ENCODE measurements at regions not wholly inside any gene's neighbourhood (a gene's known extent, or its start where the extent isn't known, plus 50 kb on each side); places are given as distances from the start of the nearest gene placed in this dataset.

- no peak overlapping the region for H3K4me3 ChIP-seq (ENCODE audit: low read depth, low read length)
- no peak overlapping the region for H2AK5ac ChIP-seq (ENCODE audit: low read length)
- H3K79me2 ChIP-seq (ENCODE audit: control insufficient read depth, insufficient read depth, low read length, poor library complexity): no peaks in the 10 kb centered on the region
- H2BK5ac ChIP-seq (ENCODE audit: low read depth, low read length, poor library complexity): no peak overlapping the region
- no peaks in the 10 kb centered on the region for H3K9me3 ChIP-seq (ENCODE audit: insufficient read depth, low read depth, low read length)
- no peak overlapping the region for H3K4me2 ChIP-seq (ENCODE audit: low read length)
- H2AFZ ChIP-seq (ENCODE audit: insufficient read depth, low read length, poor library complexity): no peak overlapping the region
- no peak overlapping the region for H3K23ac ChIP-seq (ENCODE audit: low read length)
- H3K14ac ChIP-seq (ENCODE audit: low read length): no peak overlapping the region
- H3K9ac ChIP-seq (ENCODE audit: low read length): no peak overlapping the region
- H3K27me3 ChIP-seq (ENCODE audit: insufficient read depth, low read length): no peaks in the 10 kb centered on the region
- no peak overlapping the region for H3K27ac ChIP-seq (ENCODE audit: low read depth, low read length)
- H3K4me1 ChIP-seq (ENCODE audit: control insufficient read depth in 1 of 2, insufficient read depth in 2 of 2, low read length in 2 of 2): no peaks in the 10 kb centered on the region
- no peaks in the 10 kb centered on the region for H3K79me1 ChIP-seq (ENCODE audit: low read length)
- DNase-seq: no peak
- H4K91ac ChIP-seq (ENCODE audit: low read depth, low read length): no peak overlapping the region
- H3K4ac ChIP-seq (ENCODE audit: low read depth, low read length): no peak overlapping the region
- no peak overlapping the region for H4K12ac ChIP-seq (ENCODE audit: low read depth, low read length)
- H3K18ac ChIP-seq (ENCODE audit: low read length): no peak overlapping the region
- no peak overlapping the region for H2BK120ac ChIP-seq (ENCODE audit: insufficient read depth, low read length, poor library complexity)
- no CpG with 5 or more reads among the region's 8 CpGs for WGBS (ENCODE audit: extremely low coverage, insufficient coverage, insufficient read length)
- no peaks in the 10 kb centered on the region for H3K36me3 ChIP-seq (ENCODE audit: control insufficient read depth in 1 of 2, insufficient read depth in 2 of 2, low read length in 2 of 2)
- no peak overlapping the region for H2BK12ac ChIP-seq (ENCODE audit: low read length)
- no peak overlapping the region for H4K8ac ChIP-seq (ENCODE audit: low read depth, low read length)
Measured at GRCh38 chr3:182238126-182238525, 526.4 kb downstream of the SOX2 start.

GRCh38 chr3:182239316-182239715 lies 527.6 kb downstream of the SOX2 start:
- H3K79me2 ChIP-seq (ENCODE audit: control insufficient read depth, insufficient read depth, low read length, poor library complexity): no peaks in the 10 kb centered on the region
- no peaks in the 10 kb centered on the region for H3K4me1 ChIP-seq (ENCODE audit: control insufficient read depth in 1 of 2, insufficient read depth in 2 of 2, low read length in 2 of 2)
- no peaks in the 10 kb centered on the region for H3K9me3 ChIP-seq (ENCODE audit: insufficient read depth, low read depth, low read length)
- no peak overlapping the region for H3K14ac ChIP-seq (ENCODE audit: low read length)
- H2BK12ac ChIP-seq (ENCODE audit: low read length): no peak overlapping the region
- H2BK5ac ChIP-seq (ENCODE audit: low read depth, low read length, poor library complexity): no peak overlapping the region
- no peak overlapping the region for H3K27ac ChIP-seq (ENCODE audit: low read depth, low read length)
- no peaks in the 10 kb centered on the region for H3K36me3 ChIP-seq (ENCODE audit: control insufficient read depth in 1 of 2, insufficient read depth in 2 of 2, low read length in 2 of 2)
- no peaks in the 10 kb centered on the region for H3K79me1 ChIP-seq (ENCODE audit: low read length)
- no peak for DNase-seq
- no peak overlapping the region for H3K23ac ChIP-seq (ENCODE audit: low read length)
- WGBS (ENCODE audit: extremely low coverage, insufficient coverage, insufficient read length): no CpG with 5 or more reads among the region's 2 CpGs
- H3K18ac ChIP-seq (ENCODE audit: low read length): no peak overlapping the region
- H3K9ac ChIP-seq (ENCODE audit: low read length): no peak overlapping the region
- no peak overlapping the region for H2AFZ ChIP-seq (ENCODE audit: insufficient read depth, low read length, poor library complexity)
- H3K4me2 ChIP-seq (ENCODE audit: low read length): no peak overlapping the region
- no peak overlapping the region for H2BK120ac ChIP-seq (ENCODE audit: insufficient read depth, low read length, poor library complexity)
- no peak overlapping the region for H3K4me3 ChIP-seq (ENCODE audit: low read depth, low read length)
- no peak overlapping the region for H4K91ac ChIP-seq (ENCODE audit: low read depth, low read length)
- no peak overlapping the region for H4K12ac ChIP-seq (ENCODE audit: low read depth, low read length)
- no peaks in the 10 kb centered on the region for H3K27me3 ChIP-seq (ENCODE audit: insufficient read depth, low read length)
- no peak overlapping the region for H3K4ac ChIP-seq (ENCODE audit: low read depth, low read length)
- no peak overlapping the region for H4K8ac ChIP-seq (ENCODE audit: low read depth, low read length)
- H2AK5ac ChIP-seq (ENCODE audit: low read length): no peak overlapping the region

- H3K4me1 ChIP-seq (ENCODE audit: control insufficient read depth in 1 of 2, insufficient read depth in 2 of 2, low read length in 2 of 2): no peaks in the 10 kb centered on the region
- H2BK5ac ChIP-seq (ENCODE audit: low read depth, low read length, poor library complexity): no peak overlapping the region
- H3K14ac ChIP-seq (ENCODE audit: low read length): no peak overlapping the region
- H3K79me1 ChIP-seq (ENCODE audit: low read length): no peaks in the 10 kb centered on the region
- no peak overlapping the region for H2AK5ac ChIP-seq (ENCODE audit: low read length)
- no peak overlapping the region for H4K12ac ChIP-seq (ENCODE audit: low read depth, low read length)
- no peak overlapping the region for H3K18ac ChIP-seq (ENCODE audit: low read length)
- H4K8ac ChIP-seq (ENCODE audit: low read depth, low read length): no peak overlapping the region
- no peak overlapping the region for H3K4me2 ChIP-seq (ENCODE audit: low read length)
- no peaks in the 10 kb centered on the region for H3K9me3 ChIP-seq (ENCODE audit: insufficient read depth, low read depth, low read length)
- no peaks in the 10 kb centered on the region for H3K79me2 ChIP-seq (ENCODE audit: control insufficient read depth, insufficient read depth, low read length, poor library complexity)
- WGBS (ENCODE audit: extremely low coverage, insufficient coverage, insufficient read length): no CpG with 5 or more reads among the region's 2 CpGs
- no peak for DNase-seq
- no peak overlapping the region for H3K4ac ChIP-seq (ENCODE audit: low read depth, low read length)
- H3K9ac ChIP-seq (ENCODE audit: low read length): no peak overlapping the region
- H3K4me3 ChIP-seq (ENCODE audit: low read depth, low read length): no peak overlapping the region
- no peak overlapping the region for H2AFZ ChIP-seq (ENCODE audit: insufficient read depth, low read length, poor library complexity)
- H3K36me3 ChIP-seq (ENCODE audit: control insufficient read depth in 1 of 2, insufficient read depth in 2 of 2, low read length in 2 of 2): no peaks in the 10 kb centered on the region
- H3K27ac ChIP-seq (ENCODE audit: low read depth, low read length): no peak overlapping the region
- no peak overlapping the region for H3K23ac ChIP-seq (ENCODE audit: low read length)
- no peak overlapping the region for H2BK12ac ChIP-seq (ENCODE audit: low read length)
- no peaks in the 10 kb centered on the region for H3K27me3 ChIP-seq (ENCODE audit: insufficient read depth, low read length)
- no peak overlapping the region for H4K91ac ChIP-seq (ENCODE audit: low read depth, low read length)
- H2BK120ac ChIP-seq (ENCODE audit: insufficient read depth, low read length, poor library complexity): no peak overlapping the region
Measured at GRCh38 chr3:182240474-182240873, 528.7 kb downstream of the SOX2 start.

- Histone ChIP-seq H2AK5ac (ENCODE audit: low read length) (no peak overlapping the region), H3K4me3 (ENCODE audit: low read depth, low read length) (no peak overlapping the region), H4K91ac (ENCODE audit: low read depth, low read length) (no peak overlapping the region), H3K36me3 (ENCODE audit: control insufficient read depth in 1 of 2, insufficient read depth in 2 of 2, low read length in 2 of 2) (no peaks in the 10 kb centered on the region), H2AFZ (ENCODE audit: insufficient read depth, low read length, poor library complexity) (no peak overlapping the region), H3K27me3 (ENCODE audit: insufficient read depth, low read length) (no peaks in the 10 kb centered on the region), H4K8ac (ENCODE audit: low read depth, low read length) (no peak overlapping the region), H3K9ac (ENCODE audit: low read length) (no peak overlapping the region), H3K23ac (ENCODE audit: low read length) (no peak overlapping the region), H3K9me3 (ENCODE audit: insufficient read depth, low read depth, low read length) (no peaks in the 10 kb centered on the region), H3K4ac (ENCODE audit: low read depth, low read length) (no peak overlapping the region), H3K4me1 (ENCODE audit: control insufficient read depth in 1 of 2, insufficient read depth in 2 of 2, low read length in 2 of 2) (no peaks in the 10 kb centered on the region), H3K27ac (ENCODE audit: low read depth, low read length) (no peak overlapping the region), H3K79me1 (ENCODE audit: low read length) (no peaks in the 10 kb centered on the region), H2BK120ac (ENCODE audit: insufficient read depth, low read length, poor library complexity) (no peak overlapping the region), H4K12ac (ENCODE audit: low read depth, low read length) (no peak overlapping the region), H3K18ac (ENCODE audit: low read length) (no peak overlapping the region), H3K14ac (ENCODE audit: low read length) (no peak overlapping the region), H3K4me2 (ENCODE audit: low read length) (no peak overlapping the region), H2BK12ac (ENCODE audit: low read length) (no peak overlapping the region), H3K79me2 (ENCODE audit: control insufficient read depth, insufficient read depth, low read length, poor library complexity) (no peaks in the 10 kb centered on the region), H2BK5ac (ENCODE audit: low read depth, low read length, poor library complexity) (no peak overlapping the region)
- no peak for DNase-seq
- WGBS (ENCODE audit: extremely low coverage, insufficient coverage, insufficient read length): no CpG with 5 or more reads among the region's 8 CpGs
Measured at GRCh38 chr3:182241196-182241765, 529.6 kb downstream of the SOX2 start.
